ENCODE measurements at regions not wholly inside any gene's neighbourhood (a gene's known extent, or its start where the extent isn't known, plus 50 kb on each side); places are given as distances from the start of the nearest gene placed in this dataset.

GRCh38 chr1:36728846-36729245, 246.1 kb upstream of the CSF3R start:
- no peaks in the 10 kb centered on the region for H3K9me3 ChIP-seq (ENCODE audit: insufficient read depth, low read length)
- no peaks in the 10 kb centered on the region; the same call in 1 of the 2 replicates for H3K27me3 ChIP-seq (ENCODE audit: low read depth, low read length)
- H3K4me2 ChIP-seq (ENCODE audit: low read length): no peak overlapping the region
- H3K4me3 ChIP-seq (ENCODE audit: low read length): no peak overlapping the region
- H4K20me1 ChIP-seq (ENCODE audit: insufficient read depth, low read length): no peaks in the 10 kb centered on the region
- H2AFZ ChIP-seq (ENCODE audit: low read depth, low read length): no peak overlapping the region
- H3K79me2 ChIP-seq (ENCODE audit: low read length): no peaks in the 10 kb centered on the region
- H3K4me1 ChIP-seq (ENCODE audit: low read length): no peaks in the 10 kb centered on the region
- TF ChIP-seq EZH2phosphoT487 (IDR thresholded peaks at IDR 0.05; ENCODE audit: low read depth) (no peak), CTCF (IDR thresholded peaks at IDR 0.05; ENCODE audit: low read depth, low read length) (no peak)
- no peak overlapping the region for H3K9ac ChIP-seq (ENCODE audit: low read length)
- no peak overlapping the region for H3K27ac ChIP-seq (ENCODE audit: low read length)
- H3K36me3 ChIP-seq (replicated peaks; ENCODE audit: low read depth, low read length): no peaks in the 10 kb centered on the region

- Histone ChIP-seq H3K27ac (ENCODE audit: low read length) (no peak overlapping the region), H3K4me2 (ENCODE audit: low read length) (no peak overlapping the region), H3K4me1 (ENCODE audit: low read length) (no peaks in the 10 kb centered on the region), H3K9ac (ENCODE audit: low read length) (no peak overlapping the region), H4K20me1 (ENCODE audit: insufficient read depth, low read length) (no peaks in the 10 kb centered on the region), H3K79me2 (ENCODE audit: low read length) (no peaks in the 10 kb centered on the region), H2AFZ (ENCODE audit: low read depth, low read length) (no peak overlapping the region), H3K27me3 (ENCODE audit: low read depth, low read length) (no peaks in the 10 kb centered on the region; the same call in 1 of the 2 replicates), H3K4me3 (ENCODE audit: low read length) (no peak overlapping the region), H3K36me3 (replicated peaks; ENCODE audit: low read depth, low read length) (no peaks in the 10 kb centered on the region), H3K9me3 (ENCODE audit: insufficient read depth, low read length) (no peaks in the 10 kb centered on the region)
- no peak for TF ChIP-seq EZH2phosphoT487 (IDR thresholded peaks at IDR 0.05; ENCODE audit: low read depth)
- TF ChIP-seq CTCF (IDR thresholded peaks at IDR 0.05; ENCODE audit: low read depth, low read length): no peak
Measured at GRCh38 chr1:36728051-36728450, 245.3 kb upstream of the CSF3R start.

GRCh38 chr1:36725151-36725550, 242.4 kb upstream of the CSF3R start:
- TF ChIP-seq EZH2phosphoT487 (IDR thresholded peaks at IDR 0.05; ENCODE audit: low read depth): no peak
- no peak for TF ChIP-seq CTCF (IDR thresholded peaks at IDR 0.05; ENCODE audit: low read depth, low read length)
- Histone ChIP-seq H3K9me3 (ENCODE audit: insufficient read depth, low read length) (no peaks in the 10 kb centered on the region), H3K27ac (ENCODE audit: low read length) (no peak overlapping the region), H4K20me1 (ENCODE audit: insufficient read depth, low read length) (no peaks in the 10 kb centered on the region), H3K79me2 (ENCODE audit: low read length) (no peaks in the 10 kb centered on the region), H3K9ac (ENCODE audit: low read length) (no peak overlapping the region), H2AFZ (ENCODE audit: low read depth, low read length) (no peak overlapping the region), H3K36me3 (replicated peaks; ENCODE audit: low read depth, low read length) (no peaks in the 10 kb centered on the region), H3K4me3 (ENCODE audit: low read length) (no peak overlapping the region), H3K27me3 (ENCODE audit: low read depth, low read length) (no peaks in the 10 kb centered on the region; the same call in none of the 2 replicates), H3K4me2 (ENCODE audit: low read length) (no peak overlapping the region), H3K4me1 (ENCODE audit: low read length) (no peaks in the 10 kb centered on the region)

- TF ChIP-seq CTCF (IDR thresholded peaks at IDR 0.05; ENCODE audit: low read depth, low read length): no peak
- TF ChIP-seq EZH2phosphoT487 (IDR thresholded peaks at IDR 0.05; ENCODE audit: low read depth): no peak
- Histone ChIP-seq H3K27ac (ENCODE audit: low read length) (no peak overlapping the region), H3K9me3 (ENCODE audit: insufficient read depth, low read length) (no peaks in the 10 kb centered on the region)
Measured at GRCh38 chr1:36723813-36724212, 241.1 kb upstream of the CSF3R start.

More at GRCh38 chr1:36723813-36724212, 241.1 kb upstream of the CSF3R start:
- no peaks in the 10 kb centered on the region for H3K4me1 ChIP-seq (ENCODE audit: low read length)
- no peaks in the 10 kb centered on the region for H4K20me1 ChIP-seq (ENCODE audit: insufficient read depth, low read length)
- no peak overlapping the region for H3K4me3 ChIP-seq (ENCODE audit: low read length)
- H3K79me2 ChIP-seq (ENCODE audit: low read length): no peaks in the 10 kb centered on the region
- no peak overlapping the region for H3K9ac ChIP-seq (ENCODE audit: low read length)
- H3K36me3 ChIP-seq (replicated peaks; ENCODE audit: low read depth, low read length): no peaks in the 10 kb centered on the region
- H2AFZ ChIP-seq (ENCODE audit: low read depth, low read length): no peak overlapping the region
- no peak overlapping the region for H3K4me2 ChIP-seq (ENCODE audit: low read length)
- H3K27me3 ChIP-seq (ENCODE audit: low read depth, low read length): peaks cover 9% of the 10 kb centered on the region
